Astrocyte of the spinal cord (primary cell): ENCODE measurements at regions not wholly inside any gene's neighbourhood (a gene's known extent, or its start where the extent isn't known, plus 50 kb on each side); places are given as distances from the start of the nearest gene placed in this dataset.

Source experiments
- DNase-seq: peaks from one replicate; pipeline ENCODE4 v3.0.0; 2011; ENCODE audit warnings: low read depth, low spot score
- H3K4me3 ChIP-seq: 2 replicates; pipeline ENCODE4 v1.5.1; 2011; ENCODE audit warnings: low read depth, mild to moderate bottlenecking, low read length, moderate library complexity
- in situ Hi-C: cut with HindIII; loops from 2 replicates; pipeline ENCODE4 v1.10.0; 2017; ENCODE audit warnings: low sequenced_read_pairs
- TF ChIP-seq, protein P1 (sequence below): IDR thresholded peaks from 2 replicates; pipeline ENCODE4 v1.5.1; 2012; ENCODE audit warnings: low read depth, mild to moderate bottlenecking, low read length, inconsistent platforms

DNA sequence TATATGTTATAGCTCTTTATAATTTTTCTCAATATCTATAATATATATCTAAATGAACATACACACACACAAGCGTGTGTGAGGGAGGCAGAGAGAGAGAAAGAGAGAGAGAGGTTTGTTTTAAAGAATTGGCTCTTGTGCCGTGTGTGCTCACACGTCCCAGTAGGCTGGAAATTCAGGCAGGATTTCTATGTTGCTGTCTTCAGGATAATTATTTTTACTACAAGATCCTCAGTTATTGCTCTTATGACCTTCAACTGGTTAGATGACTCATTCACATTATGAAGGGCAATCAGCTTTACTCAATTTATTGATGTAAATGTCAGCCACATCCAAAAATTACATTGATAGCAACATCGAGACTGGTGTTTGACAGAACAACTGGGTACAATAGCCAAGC is 1520.7 kb upstream of the PCDH7 start:
- in situ Hi-C loops = no loop called here
- H3K4me3 ChIP-seq = no peak overlapping the region
- TF ChIP-seq, protein P1, sequence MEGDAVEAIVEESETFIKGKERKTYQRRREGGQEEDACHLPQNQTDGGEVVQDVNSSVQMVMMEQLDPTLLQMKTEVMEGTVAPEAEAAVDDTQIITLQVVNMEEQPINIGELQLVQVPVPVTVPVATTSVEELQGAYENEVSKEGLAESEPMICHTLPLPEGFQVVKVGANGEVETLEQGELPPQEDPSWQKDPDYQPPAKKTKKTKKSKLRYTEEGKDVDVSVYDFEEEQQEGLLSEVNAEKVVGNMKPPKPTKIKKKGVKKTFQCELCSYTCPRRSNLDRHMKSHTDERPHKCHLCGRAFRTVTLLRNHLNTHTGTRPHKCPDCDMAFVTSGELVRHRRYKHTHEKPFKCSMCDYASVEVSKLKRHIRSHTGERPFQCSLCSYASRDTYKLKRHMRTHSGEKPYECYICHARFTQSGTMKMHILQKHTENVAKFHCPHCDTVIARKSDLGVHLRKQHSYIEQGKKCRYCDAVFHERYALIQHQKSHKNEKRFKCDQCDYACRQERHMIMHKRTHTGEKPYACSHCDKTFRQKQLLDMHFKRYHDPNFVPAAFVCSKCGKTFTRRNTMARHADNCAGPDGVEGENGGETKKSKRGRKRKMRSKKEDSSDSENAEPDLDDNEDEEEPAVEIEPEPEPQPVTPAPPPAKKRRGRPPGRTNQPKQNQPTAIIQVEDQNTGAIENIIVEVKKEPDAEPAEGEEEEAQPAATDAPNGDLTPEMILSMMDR = no peak
- DNase-seq = no peak

DNA sequence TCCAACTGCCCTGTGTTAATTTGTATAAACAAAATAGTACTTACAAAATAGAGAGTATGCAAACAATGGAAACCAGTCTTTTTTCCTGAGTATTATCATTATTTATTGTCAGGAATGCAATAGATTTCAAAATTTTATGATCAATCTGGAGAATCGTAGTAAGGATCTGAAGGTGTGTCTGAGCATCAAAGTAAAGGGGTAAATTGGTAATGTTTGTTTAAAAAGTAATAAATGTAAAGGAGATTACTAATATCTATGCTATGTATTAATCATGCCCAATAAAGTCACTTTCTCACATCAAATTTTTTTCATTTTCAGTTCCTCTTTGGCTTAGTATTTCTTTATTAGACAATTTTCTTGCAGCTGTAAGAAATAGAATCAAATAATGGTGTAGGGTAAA is 1507.1 kb upstream of the PCDH7 start:
- in situ Hi-C loops = no loop called here
- H3K4me3 ChIP-seq = no peak overlapping the region
- TF ChIP-seq, protein P1 = no peak
- no peak for DNase-seq

DNA sequence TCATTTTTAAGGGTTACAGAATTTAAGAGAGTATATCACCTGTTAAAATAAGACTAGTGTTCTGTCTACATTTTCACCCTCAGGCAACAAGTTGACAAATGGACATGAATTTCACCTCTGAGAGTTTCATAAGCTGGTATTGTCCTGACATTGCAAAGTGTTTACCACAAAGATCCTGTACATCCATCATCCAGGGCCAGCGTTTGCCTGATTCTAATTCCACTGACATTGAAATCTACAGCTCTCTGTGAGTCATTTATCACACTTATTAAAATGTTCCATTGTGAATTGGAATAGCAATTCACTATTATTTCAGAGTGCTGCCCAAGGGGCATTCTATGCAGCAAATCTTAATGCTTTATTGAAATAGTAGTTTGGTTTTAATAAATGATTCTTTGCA is 1499.4 kb upstream of the PCDH7 start:
- no peak for DNase-seq
- in situ Hi-C loops = no loop called here
- H3K4me3 ChIP-seq = no peak overlapping the region
- TF ChIP-seq, protein P1 = no peak

DNA sequence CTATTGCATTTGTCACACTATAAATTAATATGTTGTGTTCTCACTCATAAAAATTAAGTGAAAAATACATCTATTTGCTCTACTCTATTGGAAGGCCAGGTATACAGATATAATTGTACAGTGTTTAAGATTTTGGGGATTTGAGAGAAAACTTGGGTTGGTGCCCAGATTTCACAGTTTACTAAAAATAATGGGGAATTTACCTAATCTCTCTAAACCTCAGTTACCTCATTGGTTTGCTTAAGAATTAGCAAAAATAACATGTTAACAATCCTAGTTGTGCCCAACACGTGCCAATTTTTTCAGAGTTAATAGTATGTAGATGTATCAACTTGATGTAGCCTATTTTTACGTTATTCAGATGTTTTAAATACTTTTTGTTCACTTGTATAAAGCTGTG is 1495.3 kb upstream of the PCDH7 start:
- TF ChIP-seq, protein P1 = no peak
- in situ Hi-C loops = no loop called here

DNA sequence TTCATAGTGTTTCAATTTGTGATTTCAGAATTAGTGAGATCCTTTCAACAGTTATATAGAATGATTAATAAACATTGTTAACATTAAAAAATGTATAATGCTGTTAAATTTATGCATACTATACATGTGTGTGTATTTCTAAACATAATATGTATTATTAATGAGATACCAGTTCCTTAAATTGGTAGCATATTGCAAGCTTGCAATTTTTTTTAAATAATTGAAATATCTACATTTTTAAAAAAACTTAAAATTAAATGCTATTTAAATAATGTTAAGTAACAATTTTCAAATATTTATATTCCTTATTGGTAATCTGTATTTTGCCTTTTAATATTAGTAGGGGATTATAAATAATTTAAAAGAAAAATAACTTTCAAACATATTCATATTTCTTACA is 1479.5 kb upstream of the PCDH7 start:
- DNase-seq = no peak
- no peak overlapping the region for H3K4me3 ChIP-seq
- in situ Hi-C loops = no loop called here
- TF ChIP-seq, protein P1 = no peak

More for the DNA sequence above, 1495.3 kb upstream of the PCDH7 start:
- no peak overlapping the region for H3K4me3 ChIP-seq
- DNase-seq = no peak

DNA sequence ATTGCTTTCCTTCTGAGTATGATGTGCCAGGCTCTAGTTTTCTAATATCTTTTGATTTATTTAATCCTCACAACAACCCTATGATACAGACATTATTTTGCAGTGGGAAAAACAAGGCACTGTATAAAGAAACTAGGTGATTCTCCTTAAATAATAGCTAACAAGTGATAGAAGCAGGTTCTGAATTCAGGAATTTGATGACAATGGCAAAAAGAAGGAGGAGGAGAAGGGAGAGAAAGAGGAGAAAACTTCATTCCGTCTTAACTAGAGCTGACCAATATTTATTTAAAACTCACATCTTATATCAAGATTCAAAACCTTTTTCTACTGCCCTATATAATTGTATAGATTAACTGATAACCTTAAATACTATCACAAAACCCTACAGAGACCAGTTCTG is 1477.1 kb upstream of the PCDH7 start:
- in situ Hi-C loops = no loop called here
- TF ChIP-seq, protein P1 = no peak

DNA sequence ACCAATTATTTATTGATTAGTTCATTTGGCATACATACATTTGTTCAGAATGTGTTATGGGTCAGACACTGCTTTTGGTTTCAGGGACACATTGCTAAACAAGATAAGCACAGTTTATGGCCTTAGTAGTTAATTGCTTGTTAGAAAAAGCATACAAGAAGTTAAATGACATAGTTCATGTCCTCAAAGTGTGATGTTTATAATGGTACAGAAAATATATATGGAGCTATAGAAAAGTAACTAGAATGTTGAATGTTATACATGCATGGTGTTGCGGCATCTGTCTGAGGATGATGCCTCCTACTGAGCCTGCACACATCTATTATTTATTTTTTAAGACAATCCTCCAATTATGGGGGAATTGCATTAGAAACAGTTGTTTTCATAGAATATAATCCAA is 1476.3 kb upstream of the PCDH7 start:
- in situ Hi-C loops = no loop called here
- DNase-seq = no peak
- TF ChIP-seq, protein P1 = no peak
- H3K4me3 ChIP-seq = no peak overlapping the region

More for the DNA sequence above, 1477.1 kb upstream of the PCDH7 start:
- no peak overlapping the region for H3K4me3 ChIP-seq
- DNase-seq = no peak
